HL-60 (cell line): ENCODE measurements at regions not wholly inside any gene's neighbourhood (a gene's known extent, or its start where the extent isn't known, plus 50 kb on each side); places are given as distances from the start of the nearest gene placed in this dataset.

ENCODE experiments used
- DNase-seq, 2 experiments: peaks; one replicate each; pipeline ENCODE4 v3.0.0-alpha.2; 2010 to 2020; ENCODE audit warnings: low read depth in 1 of 2, low spot score in 1 of 2
- H3K27ac ChIP-seq: fragments of 250-450 bp; sonication (Bioruptor Pico); replicated peaks from 2 replicates; pipeline ENCODE4 v1.5.1; 2020; ENCODE audit warnings: mild to moderate bottlenecking, moderate library complexity
- H3K27me3 ChIP-seq: fragments of 250-450 bp; sonication (Bioruptor Pico); 2 replicates; pipeline ENCODE4 v1.5.1; 2021; ENCODE audit warnings: mild to moderate bottlenecking, moderate library complexity; ENCODE audit not compliant: insufficient read depth, poor library complexity, severe bottlenecking
- H3K4me3 ChIP-seq: replicated peaks from 2 replicates; pipeline ENCODE4 v1.5.1; 2011; ENCODE audit warnings: mild to moderate bottlenecking, control low read depth, low read length; ENCODE audit not compliant: insufficient read depth
- GABPA ChIP-seq: IDR thresholded peaks from 2 replicates; pipeline ENCODE4 v1.6.1; 2012; ENCODE audit warnings: low read depth
- POLR2AphosphoS5 ChIP-seq: IDR thresholded peaks from 2 replicates; pipeline ENCODE4 v1.6.1; 2012; ENCODE audit warnings: low read depth
- REST ChIP-seq: IDR thresholded peaks from 2 replicates; pipeline ENCODE4 v1.6.1; 2012; ENCODE audit warnings: low read depth; ENCODE audit not compliant: insufficient replicate concordance
- SPI1 ChIP-seq: IDR thresholded peaks from 2 replicates; pipeline ENCODE4 v1.6.1; 2012; ENCODE audit warnings: low read depth, mild to moderate bottlenecking, borderline replicate concordance
- TF ChIP-seq, protein P1 (sequence below): IDR thresholded peaks from one replicate; pipeline ENCODE4 v1.5.1; 2011; ENCODE audit warnings: low read length, control low read depth, inconsistent platforms; ENCODE audit not compliant: insufficient read depth

DNA sequence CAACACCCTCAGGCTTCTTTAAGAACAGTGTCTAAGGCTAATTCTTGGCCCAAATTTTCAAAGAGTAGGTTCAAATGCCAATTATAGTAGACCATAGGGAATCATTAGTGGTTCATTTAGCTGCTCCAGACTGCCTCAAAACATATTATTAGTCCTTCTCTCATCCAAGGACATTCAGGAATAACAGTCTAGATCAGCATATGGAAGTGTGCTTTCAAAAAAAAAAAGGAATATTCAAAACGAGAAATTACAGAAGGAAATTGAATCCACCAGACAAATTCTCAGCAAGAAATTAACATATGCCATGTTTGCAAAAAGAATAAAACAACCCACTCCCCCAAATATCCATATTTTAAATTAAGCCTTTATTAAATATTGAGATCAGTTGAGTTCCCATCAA is 293.1 kb downstream of the SMARCA1 start:
- H3K4me3 ChIP-seq = no peak overlapping the region
- no peaks in the 10 kb centered on the region for H3K27me3 ChIP-seq
- TF ChIP-seq POLR2AphosphoS5 = no peak
- TF ChIP-seq REST = no peak
- TF ChIP-seq SPI1 = no peak
- TF ChIP-seq, protein P1, sequence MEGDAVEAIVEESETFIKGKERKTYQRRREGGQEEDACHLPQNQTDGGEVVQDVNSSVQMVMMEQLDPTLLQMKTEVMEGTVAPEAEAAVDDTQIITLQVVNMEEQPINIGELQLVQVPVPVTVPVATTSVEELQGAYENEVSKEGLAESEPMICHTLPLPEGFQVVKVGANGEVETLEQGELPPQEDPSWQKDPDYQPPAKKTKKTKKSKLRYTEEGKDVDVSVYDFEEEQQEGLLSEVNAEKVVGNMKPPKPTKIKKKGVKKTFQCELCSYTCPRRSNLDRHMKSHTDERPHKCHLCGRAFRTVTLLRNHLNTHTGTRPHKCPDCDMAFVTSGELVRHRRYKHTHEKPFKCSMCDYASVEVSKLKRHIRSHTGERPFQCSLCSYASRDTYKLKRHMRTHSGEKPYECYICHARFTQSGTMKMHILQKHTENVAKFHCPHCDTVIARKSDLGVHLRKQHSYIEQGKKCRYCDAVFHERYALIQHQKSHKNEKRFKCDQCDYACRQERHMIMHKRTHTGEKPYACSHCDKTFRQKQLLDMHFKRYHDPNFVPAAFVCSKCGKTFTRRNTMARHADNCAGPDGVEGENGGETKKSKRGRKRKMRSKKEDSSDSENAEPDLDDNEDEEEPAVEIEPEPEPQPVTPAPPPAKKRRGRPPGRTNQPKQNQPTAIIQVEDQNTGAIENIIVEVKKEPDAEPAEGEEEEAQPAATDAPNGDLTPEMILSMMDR = no peak
- TF ChIP-seq GABPA = no peak
- H3K27ac ChIP-seq = no peak overlapping the region
- no peak for DNase-seq

DNA sequence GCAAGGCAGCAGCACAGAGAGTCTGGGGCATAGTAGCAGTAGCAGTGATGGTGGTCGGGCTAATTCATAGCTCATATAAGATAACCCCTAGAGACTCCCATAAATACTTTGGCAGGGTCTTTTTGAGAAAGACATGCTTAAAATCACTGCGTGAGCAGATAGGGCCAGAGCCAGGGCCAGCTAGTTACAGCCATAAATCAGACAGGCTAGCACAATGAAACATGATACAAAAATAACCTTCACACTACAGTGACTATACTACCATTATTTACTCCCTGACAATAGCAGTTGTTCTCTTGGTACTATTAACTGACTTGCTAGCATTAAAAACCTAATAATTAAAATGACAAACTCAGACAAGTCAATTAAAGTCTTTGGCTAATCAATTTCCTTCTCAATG is 295.9 kb downstream of the SMARCA1 start:
- H3K27ac ChIP-seq = no peak overlapping the region
- TF ChIP-seq SPI1 (no peak), GABPA (no peak), POLR2AphosphoS5 (no peak), REST (no peak)
- TF ChIP-seq, protein P1 = no peak

DNA sequence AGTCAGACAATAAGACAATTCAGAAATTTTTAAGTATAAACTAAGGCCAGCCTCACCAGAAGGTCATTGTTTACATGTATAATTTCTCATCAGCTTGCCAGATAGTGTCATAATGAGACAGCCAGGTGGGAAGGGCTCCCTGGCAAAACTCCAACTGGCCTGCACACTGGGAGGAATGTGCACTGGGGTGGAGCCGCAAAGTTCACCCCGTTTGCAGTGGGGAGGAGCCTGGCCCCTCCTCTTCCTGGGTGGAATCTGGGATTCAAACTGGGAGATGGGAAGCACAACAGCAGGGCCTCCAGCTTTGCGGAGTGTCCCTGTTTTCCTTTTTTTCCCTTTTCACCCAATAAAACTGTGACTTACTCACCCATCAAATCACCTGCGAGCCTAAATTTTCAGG is 329.9 kb downstream of the SMARCA1 start:
- TF ChIP-seq GABPA (no peak), REST (no peak), SPI1 (no peak), POLR2AphosphoS5 (no peak)
- TF ChIP-seq, protein P1 = no peak
- Histone ChIP-seq H3K27me3 (no peaks in the 10 kb centered on the region), H3K27ac (no peak overlapping the region), H3K4me3 (no peak overlapping the region)
- no peak for DNase-seq

More for the DNA sequence above, 295.9 kb downstream of the SMARCA1 start:
- no peak for DNase-seq
- H3K4me3 ChIP-seq = no peak overlapping the region
- no peaks in the 10 kb centered on the region for H3K27me3 ChIP-seq
